A549 (cell line): ENCODE measurements at regions not wholly inside any gene's neighbourhood (a gene's known extent, or its start where the extent isn't known, plus 50 kb on each side); places are given as distances from the start of the nearest gene placed in this dataset.
"Not testable (repeated sequence)": the region's sequence is repeated elsewhere in the genome, so short reads cannot be mapped to it uniquely, and the experiment has no call there.

ENCODE experiments used
- ATAC-seq, 2 experiments: fragments of 200-7000 bp in 1 of 2; fragments of >200 bp in 1 of 2; cut with Nextera tagmentation in 1 of 2; cut with Tn5 transposase in 1 of 2; 3 replicates each; pipeline versions ENCODE4 v1.8.0 to v1.9.1; 2018 to 2020; ENCODE audit warnings: mild to moderate bottlenecking in 1 of 2, moderate library complexity in 1 of 2
- CTCF ChIA-PET: fragments of 300-600 bp; sonication (Branson Sonifier 250); formaldehyde crosslinking; extraction: SDS; loops from one replicate; lab custom pipeline; 2021; ENCODE audit warnings: antibody characterized with exemption, inconsistent platforms; lab: Yijun Ruan, JAX
- POLR2A ChIA-PET: fragments of 350-600 bp; formaldehyde crosslinking; extraction: SDS; loops from one replicate; lab custom pipeline; 2021; ENCODE audit warnings: antibody characterized with exemption, inconsistent platforms; lab: Yijun Ruan, JAX
- DNase-seq, 2 experiments: peaks; one replicate each; pipeline versions ENCODE4 v3.0.0 to v3.0.0-alpha.2; 2011 to 2016; ENCODE audit warnings: low read depth in 1 of 2, low spot score in 1 of 2
- FAIRE-seq: peaks from 2 replicates; lab custom pipeline; 2011; peaks lifted over from hg19 to GRCh38; lab: Jason Lieb, UNC
- H3K27ac ChIP-seq, 2 experiments: fragments of >200 bp; sonication (Bioruptor Twin); formaldehyde crosslinking; 3 replicates each; pipeline ENCODE4 v1.5.1; 2016 to 2017
- H3K4me1 ChIP-seq: fragments of >200 bp; sonication (Bioruptor Twin); formaldehyde crosslinking; 3 replicates; pipeline ENCODE4 v1.6.1; 2016
- H3K4me2 ChIP-seq: fragments of >200 bp; sonication (Bioruptor Twin); formaldehyde crosslinking; 3 replicates; pipeline ENCODE4 v1.6.1; 2016
- H3K4me3 ChIP-seq: fragments of >200 bp; sonication (Bioruptor Twin); formaldehyde crosslinking; 3 replicates; pipeline ENCODE4 v1.5.1; 2016
- H3K9me3 ChIP-seq: fragments of >200 bp; sonication (Bioruptor Twin); formaldehyde crosslinking; 3 replicates; pipeline ENCODE4 v1.6.1; 2016
- FOXS1 ChIP-seq: fragments of 250-450 bp; sonication (Bioruptor Pico); IDR thresholded peaks from 2 replicates; pipeline ENCODE4 v1.5.0; 2020; ENCODE audit warnings: mild to moderate bottlenecking, moderate library complexity
- HOXB13 ChIP-seq: fragments of 250-450 bp; sonication (Bioruptor Pico); IDR thresholded peaks from 2 replicates; pipeline ENCODE4 v1.5.0; 2020; ENCODE audit warnings: low read depth, mild to moderate bottlenecking, moderate library complexity
- NPAS2 ChIP-seq: fragments of 250-450 bp; sonication (Bioruptor Pico); IDR thresholded peaks from 2 replicates; pipeline ENCODE4 v1.8.0; 2022; ENCODE audit warnings: mild to moderate bottlenecking, moderate library complexity, borderline replicate concordance
- TP53 ChIP-seq: fragments of 250-450 bp; sonication (Bioruptor Pico); IDR thresholded peaks from 2 replicates; pipeline ENCODE4 v1.5.0; 2021; ENCODE audit warnings: mild to moderate bottlenecking, moderate library complexity
- WGBS: methylation state at CpG from one replicate; pipeline ENCODE4 v1.1.6; 2017; ENCODE audit errors: missing lambda C conversion rate; 5-methylcytosine and 5-hydroxymethylcytosine counted together

- TF ChIP-seq FOXS1 (CRISPR knock-in tag) (peak; percentile 88; the same call in 1 of the 2 replicates), NPAS2 (CRISPR knock-in tag) (peak; percentile 39; the same call in 1 of the 2 replicates), TP53 (0 out of 2 replicates have a peak, but pooled peaks have one; percentile 37), HOXB13 (CRISPR knock-in tag) (peak; percentile 99)
These were observed 521.6 kb downstream of the IRS2 start (continued) for GRCh38 chr13:109264603-109265437.

- H3K4me3 ChIP-seq, FAIRE-seq, ATAC-seq, H3K9me3 ChIP-seq, DNase-seq, POLR2A ChIA-PET: not testable (repeated sequence)
- Histone ChIP-seq H3K4me2 (peak overlapping the region; percentile 65), H3K27ac (peak overlapping the region; percentile 85 to 89), H3K4me1 (peaks cover 70% of the 10 kb centered on the region)
- CTCF ChIA-PET = interaction anchor here (1.3 to 1.7 kb wide), 2 partner anchors 112 to 343 kb away, joined by 3 to 5 read pairs; no protein-coding TSS in a partner anchor
- WGBS = 90% methylated on average over 6 of the region's 6 CpGs
These were observed 528.6 kb downstream of the IRS2 start for GRCh38 chr13:109257761-109258157.
